GM18909 (cell line): ENCODE measurements at regions not wholly inside any gene's neighbourhood (a gene's known extent, or its start where the extent isn't known, plus 50 kb on each side); places are given as distances from the start of the nearest gene placed in this dataset.
"Not testable (repeated sequence)": the region's sequence is repeated elsewhere in the genome, so short reads cannot be mapped to it uniquely, and the experiment has no call there.

Source experiments
- ATAC-seq: cut with Tn5 transposase; IDR thresholded peaks from one replicate; pipeline ENCODE4 v1.9.1; 2021; ENCODE audit warnings: mild to moderate bottlenecking; ENCODE audit not compliant: unreplicated experiment, poor library complexity

- ATAC-seq = no peak
These were observed 312.3 kb downstream of the SV2B start for GRCh38 chr15:91412138-91412928.

- ATAC-seq = no peak
These were observed 313.1 kb downstream of the SV2B start for GRCh38 chr15:91413142-91413541.

- ATAC-seq = no peak
These were observed 314.1 kb downstream of the SV2B start for GRCh38 chr15:91414124-91414523.

- not testable (repeated sequence) for ATAC-seq
These were observed 315.2 kb downstream of the SV2B start for GRCh38 chr15:91415258-91415657.

GRCh38 chr15:91420689-91421088 lies 320.6 kb downstream of the SV2B start:
- no peak for ATAC-seq

- ATAC-seq = no peak
These were observed 322.7 kb downstream of the SV2B start for GRCh38 chr15:91422797-91423196.

GRCh38 chr15:91424001-91424400 lies 323.9 kb downstream of the SV2B start:
- no peak for ATAC-seq

GRCh38 chr15:91426412-91426811 lies 326.4 kb downstream of the SV2B start:
- no peak for ATAC-seq

- ATAC-seq = no peak
These were observed 329.9 kb downstream of the SV2B start for GRCh38 chr15:91429973-91430372.

- ATAC-seq = no peak
These were observed 331.1 kb downstream of the SV2B start for GRCh38 chr15:91431041-91431715.

- no peak for ATAC-seq
These were observed 335.1 kb downstream of the SV2B start for GRCh38 chr15:91435113-91435512.

- no peak for ATAC-seq
These were observed 344.6 kb downstream of the SV2B start for GRCh38 chr15:91444656-91445055.

- ATAC-seq = no peak
These were observed 345.7 kb downstream of the SV2B start for GRCh38 chr15:91445695-91446228.

GRCh38 chr15:91447991-91448644 lies 348.1 kb downstream of the SV2B start:
- ATAC-seq = no peak

GRCh38 chr15:91453376-91453775 lies 353.3 kb downstream of the SV2B start:
- ATAC-seq = not testable (repeated sequence)

GRCh38 chr15:91456251-91456718 lies 356.2 kb downstream of the SV2B start:
- no peak for ATAC-seq

GRCh38 chr15:91456921-91457320 lies 356.9 kb downstream of the SV2B start:
- no peak for ATAC-seq

GRCh38 chr15:91461377-91461776 lies 361.3 kb downstream of the SV2B start:
- ATAC-seq = no peak

GRCh38 chr15:91465086-91465485 lies 365.0 kb downstream of the SV2B start:
- ATAC-seq = no peak

GRCh38 chr15:91465696-91466095 lies 365.6 kb downstream of the SV2B start:
- ATAC-seq = no peak
